Mesodermal cell (in vitro differentiated cells): ENCODE measurements at regions not wholly inside any gene's neighbourhood (a gene's known extent, or its start where the extent isn't known, plus 50 kb on each side); places are given as distances from the start of the nearest gene placed in this dataset.

Experiments
- H3K27ac ChIP-seq: 2 replicates; pipeline ENCODE4 v1.7.0; 2013; ENCODE audit warnings: mild to moderate bottlenecking, low read depth, low read length, moderate library complexity; ENCODE audit not compliant: severe bottlenecking
- H3K36me3 ChIP-seq: 2 replicates; pipeline ENCODE4 v1.7.1; 2013; ENCODE audit warnings: mild to moderate bottlenecking, low read length, moderate library complexity; ENCODE audit not compliant: control insufficient read depth, insufficient read depth
- H3K4me1 ChIP-seq: one replicate; pipeline ENCODE4 v1.7.1; 2013; ENCODE audit warnings: mild to moderate bottlenecking, low read length; ENCODE audit not compliant: insufficient read depth, control insufficient read depth, poor library complexity, severe bottlenecking
- H3K4me3 ChIP-seq: 2 replicates; pipeline ENCODE4 v1.7.0; 2013; ENCODE audit warnings: low read length, control low read depth, mild to moderate bottlenecking; ENCODE audit not compliant: insufficient read depth, poor library complexity, severe bottlenecking; ENCODE audit errors: extremely low read depth
- H3K9me3 ChIP-seq: 2 replicates; pipeline ENCODE4 v1.7.1; 2013; ENCODE audit warnings: mild to moderate bottlenecking, low read length, moderate library complexity; ENCODE audit not compliant: control insufficient read depth
- WGBS, 2 experiments: methylation state at CpG; one replicate each; pipeline ENCODE4 v1.1.5; 2013; ENCODE audit warnings: missing lambda C conversion rate in 2 of 2; ENCODE audit not compliant: insufficient coverage in 2 of 2; 5-methylcytosine and 5-hydroxymethylcytosine counted together

DNA sequence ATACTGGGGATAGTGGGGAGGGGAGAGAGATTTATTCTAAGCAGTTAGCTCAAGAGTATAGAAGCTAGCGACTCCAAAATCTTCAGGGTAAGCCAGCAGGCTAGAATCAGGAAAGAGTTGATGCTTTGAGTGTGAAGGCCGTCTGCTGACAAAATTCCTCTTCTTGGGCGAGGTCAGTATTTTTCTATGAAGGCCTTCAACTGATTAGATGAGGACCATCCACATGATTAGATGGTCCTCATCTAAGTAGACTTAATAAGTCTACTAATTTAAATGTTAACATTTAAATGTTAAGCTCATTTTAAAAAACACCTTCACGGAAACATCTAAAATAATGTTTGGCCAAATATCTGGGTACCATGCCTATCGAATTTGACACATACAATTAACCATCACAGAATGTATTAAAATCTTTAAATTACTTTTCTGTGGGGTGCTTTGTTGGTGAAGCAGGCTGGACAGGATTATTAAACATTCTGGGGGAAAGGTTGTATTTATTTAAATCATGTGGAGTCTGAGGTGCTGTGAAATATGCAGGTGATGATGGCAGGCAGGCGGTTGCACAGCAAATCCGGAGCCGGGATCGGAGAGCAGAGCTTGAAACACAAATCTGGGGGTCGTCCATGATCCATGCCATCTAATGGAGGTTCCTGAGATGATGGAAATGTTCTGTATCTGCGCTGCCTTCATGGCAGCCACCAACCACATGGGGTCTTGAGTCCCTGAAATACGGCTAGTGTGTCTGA lies 49.8 kb upstream of the ADORA2B start:
- 91 to 93% methylated on average over 7 of the region's 12 CpGs for WGBS, 2 experiments
- Histone ChIP-seq H3K4me3 (no peak overlapping the region), H3K9me3 (no peaks in the 10 kb centered on the region)

More for the DNA sequence above, 49.8 kb upstream of the ADORA2B start:
- no peak overlapping the region for H3K27ac ChIP-seq
- no peaks in the 10 kb centered on the region for H3K36me3 ChIP-seq
- H3K4me1 ChIP-seq = peaks cover 7% of the 10 kb centered on the region
